Adipocyte (in vitro differentiated cells): ENCODE measurements at regions not wholly inside any gene's neighbourhood (a gene's known extent, or its start where the extent isn't known, plus 50 kb on each side); places are given as distances from the start of the nearest gene placed in this dataset.

Source experiments
- DNase-seq: peaks from one replicate; pipeline ENCODE4 v3.0.0-alpha.2; 2015; ENCODE audit warnings: low read depth
- H3K27me3 ChIP-seq: replicated peaks from 2 replicates; pipeline ENCODE4 v1.7.0; 2013; ENCODE audit warnings: mild to moderate bottlenecking, low read length, moderate library complexity; ENCODE audit not compliant: control insufficient read depth, insufficient read depth
- H3K36me3 ChIP-seq: 2 replicates; pipeline ENCODE4 v1.7.0; 2013; ENCODE audit warnings: low read length, mild to moderate bottlenecking, moderate library complexity; ENCODE audit not compliant: control insufficient read depth, insufficient read depth, severe bottlenecking
- H3K4me1 ChIP-seq: 2 replicates; pipeline ENCODE4 v1.7.0; 2013; ENCODE audit warnings: mild to moderate bottlenecking, low read length, moderate library complexity; ENCODE audit not compliant: control insufficient read depth, insufficient read depth
- H3K4me3 ChIP-seq: 2 replicates; pipeline ENCODE4 v1.7.0; 2013; ENCODE audit warnings: mild to moderate bottlenecking, low read length, moderate library complexity
- H3K9ac ChIP-seq: 2 replicates; pipeline ENCODE4 v1.7.0; 2013; ENCODE audit warnings: mild to moderate bottlenecking, low read length, moderate library complexity
- H3K9me3 ChIP-seq: 2 replicates; pipeline ENCODE4 v1.7.0; 2013; ENCODE audit warnings: mild to moderate bottlenecking, low read length, moderate library complexity; ENCODE audit not compliant: control insufficient read depth

- peak overlapping the region; percentile 10 for H3K9ac ChIP-seq
- no peaks in the 10 kb centered on the region for H3K9me3 ChIP-seq
- H3K4me1 ChIP-seq: peaks cover 39% of the 10 kb centered on the region
- H3K36me3 ChIP-seq: no peaks in the 10 kb centered on the region
- no peak overlapping the region for H3K4me3 ChIP-seq
- no peaks in the 10 kb centered on the region for H3K27me3 ChIP-seq
- no peak for DNase-seq
Measured at GRCh38 chr4:184879271-184879670, 53.5 kb upstream of the ACSL1 start.

DNA sequence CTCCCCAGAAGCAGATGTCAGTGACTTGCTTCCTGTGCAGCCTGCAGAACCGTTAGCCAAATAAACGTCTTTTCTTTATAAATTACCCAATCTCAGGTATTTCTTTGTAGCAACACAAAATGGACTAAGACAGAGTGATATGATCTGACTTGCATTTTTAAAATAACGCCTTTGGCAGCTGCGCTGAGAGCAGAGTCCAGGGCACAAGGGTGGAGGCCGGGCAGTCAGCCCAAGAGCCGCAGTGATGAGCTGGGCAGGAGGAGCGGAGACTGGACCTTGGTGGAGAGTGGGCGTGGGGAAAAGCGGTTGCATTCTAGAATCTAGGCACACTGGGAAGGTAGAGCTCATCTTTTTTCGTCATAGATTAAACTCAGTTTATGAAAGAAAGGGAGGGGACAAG lies 56.5 kb upstream of the ACSL1 start:
- Histone ChIP-seq H3K36me3 (no peaks in the 10 kb centered on the region), H3K9ac (peak overlapping the region; percentile 9), H3K4me1 (peaks cover 48% of the 10 kb centered on the region), H3K4me3 (no peak overlapping the region), H3K27me3 (no peaks in the 10 kb centered on the region), H3K9me3 (no peaks in the 10 kb centered on the region)
- DNase-seq: no peak

- H3K4me1 ChIP-seq: peaks cover 55% of the 10 kb centered on the region
- peak overlapping the region; percentile 9 for H3K9ac ChIP-seq
- no peaks in the 10 kb centered on the region for H3K27me3 ChIP-seq
- no peak overlapping the region for H3K4me3 ChIP-seq
- no peaks in the 10 kb centered on the region for H3K9me3 ChIP-seq
- no peak for DNase-seq
- no peaks in the 10 kb centered on the region for H3K36me3 ChIP-seq
Measured at GRCh38 chr4:184883024-184883423, 57.3 kb upstream of the ACSL1 start.

DNA sequence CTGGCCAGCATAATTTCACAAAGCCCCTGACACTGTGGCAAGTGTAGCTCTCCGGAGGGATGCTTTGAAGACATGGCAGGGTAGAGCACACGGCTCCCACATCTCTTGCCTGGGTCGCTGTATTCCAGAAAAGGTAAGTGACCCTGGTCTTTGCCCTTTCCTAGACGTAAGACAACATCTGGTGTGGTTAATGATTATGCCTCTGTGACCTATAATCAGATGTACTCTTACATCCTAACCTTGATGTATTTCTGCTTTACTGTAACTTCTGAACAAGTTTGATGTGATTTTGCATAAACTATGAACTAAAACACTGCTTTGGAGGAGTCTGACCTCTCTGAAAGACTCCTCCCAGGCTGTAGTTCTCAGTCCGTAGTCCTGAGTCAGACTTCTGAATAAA lies 59.1 kb upstream of the ACSL1 start:
- no peak overlapping the region for H3K4me3 ChIP-seq
- H3K27me3 ChIP-seq: no peaks in the 10 kb centered on the region
- H3K36me3 ChIP-seq: no peaks in the 10 kb centered on the region
- no peaks in the 10 kb centered on the region for H3K9me3 ChIP-seq
- no peak overlapping the region for H3K9ac ChIP-seq
- no peak for DNase-seq
- H3K4me1 ChIP-seq: peaks cover 53% of the 10 kb centered on the region

GRCh38 chr4:184885602-184886001 lies 59.8 kb upstream of the ACSL1 start:
- no peaks in the 10 kb centered on the region for H3K9me3 ChIP-seq
- no peaks in the 10 kb centered on the region for H3K27me3 ChIP-seq
- H3K36me3 ChIP-seq: no peaks in the 10 kb centered on the region
- DNase-seq: no peak
- H3K4me3 ChIP-seq: no peak overlapping the region
- H3K4me1 ChIP-seq: peaks cover 49% of the 10 kb centered on the region
- no peak overlapping the region for H3K9ac ChIP-seq

DNA sequence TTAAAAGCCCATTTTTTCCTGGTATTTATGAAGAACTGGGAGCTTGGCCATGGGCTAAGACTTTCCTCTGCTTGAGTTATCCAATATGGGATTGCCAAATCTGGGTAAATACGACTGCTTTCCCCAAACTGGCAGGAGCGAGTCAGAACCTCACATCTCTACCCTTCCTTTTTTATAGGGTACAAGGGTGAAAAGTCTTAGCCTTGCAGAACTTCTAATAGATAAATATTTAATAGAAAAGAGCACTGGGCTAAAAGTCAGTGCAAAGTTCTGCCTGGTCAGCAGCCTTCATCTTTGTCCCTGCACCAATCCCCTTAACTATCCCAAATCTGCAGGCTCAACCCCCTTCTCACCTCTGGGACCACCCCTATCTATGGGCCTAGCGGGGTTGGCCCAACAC lies 61.6 kb upstream of the ACSL1 start:
- H3K4me3 ChIP-seq: no peak overlapping the region
- no peaks in the 10 kb centered on the region for H3K9me3 ChIP-seq
- H3K27me3 ChIP-seq: no peaks in the 10 kb centered on the region
- no peak for DNase-seq
- H3K9ac ChIP-seq: peak overlapping the region; percentile 65
- H3K4me1 ChIP-seq: peaks cover 51% of the 10 kb centered on the region
- H3K36me3 ChIP-seq: no peaks in the 10 kb centered on the region

- H3K27me3 ChIP-seq: no peaks in the 10 kb centered on the region
- no peaks in the 10 kb centered on the region for H3K36me3 ChIP-seq
- H3K9ac ChIP-seq: peak overlapping the region; percentile 65
- no peak for DNase-seq
- H3K9me3 ChIP-seq: no peaks in the 10 kb centered on the region
- H3K4me1 ChIP-seq: peaks cover 44% of the 10 kb centered on the region
- no peak overlapping the region for H3K4me3 ChIP-seq
Measured at GRCh38 chr4:184887947-184888346, 62.2 kb upstream of the ACSL1 start.

GRCh38 chr4:184889666-184890335 lies 64.0 kb upstream of the ACSL1 start:
- no peaks in the 10 kb centered on the region for H3K27me3 ChIP-seq
- H3K4me1 ChIP-seq: peaks cover 48% of the 10 kb centered on the region
- DNase-seq: no peak
- no peaks in the 10 kb centered on the region for H3K36me3 ChIP-seq
- no peaks in the 10 kb centered on the region for H3K9me3 ChIP-seq
- H3K4me3 ChIP-seq: no peak overlapping the region
- no peak overlapping the region for H3K9ac ChIP-seq

GRCh38 chr4:184890499-184890898 lies 64.7 kb upstream of the ACSL1 start:
- no peaks in the 10 kb centered on the region for H3K27me3 ChIP-seq
- no peaks in the 10 kb centered on the region for H3K9me3 ChIP-seq
- no peak overlapping the region for H3K9ac ChIP-seq
- peaks cover 52% of the 10 kb centered on the region for H3K4me1 ChIP-seq
- no peak overlapping the region for H3K4me3 ChIP-seq
- no peak for DNase-seq
- H3K36me3 ChIP-seq: no peaks in the 10 kb centered on the region

DNA sequence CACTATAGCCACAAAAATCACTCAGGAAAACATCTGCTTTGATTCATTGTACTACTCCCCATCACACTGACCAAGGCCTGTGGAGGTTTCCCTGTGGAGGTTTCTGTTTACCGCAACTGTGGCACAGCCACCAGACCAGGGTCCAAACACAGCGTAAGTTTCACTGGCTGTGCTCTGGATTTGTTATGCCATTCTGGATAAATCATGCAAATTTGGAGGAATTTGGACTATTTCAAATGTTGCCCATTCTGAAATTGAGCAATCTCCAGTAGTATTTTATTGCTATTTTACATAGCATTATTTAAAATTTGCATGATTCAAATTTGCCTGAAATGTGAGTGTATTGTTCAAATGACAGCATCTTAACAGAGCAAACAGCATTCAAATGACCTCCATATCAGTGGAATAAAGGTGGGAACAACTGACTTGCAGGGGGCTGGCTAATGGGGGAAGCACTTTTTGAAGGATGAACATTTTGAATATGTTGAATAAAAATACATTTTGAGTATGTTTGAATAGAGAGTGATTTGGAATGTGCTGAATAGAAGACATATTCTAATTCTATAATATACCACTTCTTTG lies 66.1 kb upstream of the ACSL1 start:
- peak; percentile 9 for DNase-seq
- H3K36me3 ChIP-seq: no peaks in the 10 kb centered on the region
- H3K27me3 ChIP-seq: no peaks in the 10 kb centered on the region
- H3K4me3 ChIP-seq: no peak overlapping the region
- H3K9me3 ChIP-seq: no peaks in the 10 kb centered on the region
- peaks cover 54% of the 10 kb centered on the region for H3K4me1 ChIP-seq
- H3K9ac ChIP-seq: no peak overlapping the region

DNA sequence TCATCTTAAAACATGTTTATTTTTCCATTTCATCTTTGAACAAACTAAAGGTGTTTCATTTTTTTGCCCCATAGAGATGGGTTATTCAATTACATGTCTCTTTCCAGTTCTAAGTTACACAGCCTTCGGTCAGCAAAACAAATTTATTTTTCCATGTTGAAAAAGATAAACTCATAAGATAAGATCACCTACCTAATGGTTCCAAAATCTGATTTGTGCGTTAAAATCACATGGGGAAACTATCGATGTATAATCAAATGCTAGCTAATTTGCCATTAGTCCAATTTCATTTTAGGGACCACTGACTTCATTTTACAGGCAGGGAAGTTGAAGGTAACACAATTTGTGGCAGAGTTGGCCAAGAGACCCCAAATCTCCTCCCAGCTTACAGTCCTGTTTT lies 67.2 kb upstream of the ACSL1 start:
- peaks cover 55% of the 10 kb centered on the region for H3K4me1 ChIP-seq
- no peak overlapping the region for H3K4me3 ChIP-seq
- no peaks in the 10 kb centered on the region for H3K36me3 ChIP-seq
- no peaks in the 10 kb centered on the region for H3K27me3 ChIP-seq
- no peak overlapping the region for H3K9ac ChIP-seq
- no peak for DNase-seq
- no peaks in the 10 kb centered on the region for H3K9me3 ChIP-seq
